GM12878 (cell line): ENCODE measurements at regions not wholly inside any gene's neighbourhood (a gene's known extent, or its start where the extent isn't known, plus 50 kb on each side); places are given as distances from the start of the nearest gene placed in this dataset.

Experiments
- ATAC-seq: fragments of 200-7000 bp; cut with Tn5 transposase; 3 replicates; pipeline ENCODE4 v1.9.1; 2020; ENCODE audit warnings: mild to moderate bottlenecking, moderate library complexity
- BruUV-seq: library from RNA; stranded (reverse); fragments of 400-500 nt; replicated peaks from 2 replicates; lab custom pipeline; 2021; lab: Mats Ljungman, UMichigan
- CTCF ChIA-PET: fragments of 300-600 bp; sonication (Branson Sonifier 250); formaldehyde crosslinking; extraction: SDS; loops from one replicate; lab custom pipeline; 2021; ENCODE audit warnings: inconsistent platforms; lab: Yijun Ruan, JAX
- POLR2A ChIA-PET: fragments of 350-600 bp; formaldehyde crosslinking; extraction: SDS; loops from one replicate; lab custom pipeline; 2021; ENCODE audit warnings: inconsistent platforms; lab: Charles Lee
- RAD21 ChIA-PET: fragments of 300-600 bp; sonication (Branson Sonifier 250); formaldehyde crosslinking; loops from one replicate; lab custom pipeline; 2023; ENCODE audit warnings: antibody characterized with exemption; ENCODE audit not compliant: unreplicated experiment; lab: Charles Lee
- SMC1A ChIA-PET: fragments of 300-600 bp; sonication (Branson Sonifier 250); formaldehyde crosslinking; loops from one replicate; lab custom pipeline; 2023; ENCODE audit not compliant: unreplicated experiment, uncharacterized antibody; lab: Charles Lee
- DNase-seq: peaks from one replicate; pipeline ENCODE4 v3.0.0-alpha.2; 2011; ENCODE audit warnings: low read depth, low spot score
- FAIRE-seq: peaks from 3 replicates; lab custom pipeline; 2011; peaks lifted over from hg19 to GRCh38; lab: Jason Lieb, UNC
- H2AFZ ChIP-seq: 2 replicates; pipeline ENCODE4 v1.6.0; 2011; ENCODE audit warnings: low read depth, low read length, control low read depth; ENCODE audit not compliant: control insufficient read depth
- H3K27ac ChIP-seq: 2 replicates; pipeline ENCODE4 v1.5.1; 2011; ENCODE audit warnings: control low read depth; ENCODE audit not compliant: control insufficient read depth, insufficient read depth
- H3K27me3 ChIP-seq, 2 experiments: replicated peaks in 1 of 2; 2 replicates each; pipeline versions ENCODE4 v1.6.0 to v1.6.1; 2011; ENCODE audit warnings: low read length in 1 of 2; ENCODE audit not compliant: control insufficient read depth in 2 of 2, insufficient read depth in 2 of 2
- H3K36me3 ChIP-seq, 2 experiments: 2 replicates each; pipeline ENCODE4 v1.5.1; 2011; ENCODE audit warnings: low read length in 1 of 2; ENCODE audit not compliant: control insufficient read depth in 2 of 2, insufficient read depth in 2 of 2
- H3K4me1 ChIP-seq: 2 replicates; pipeline ENCODE4 v1.6.1; 2011; ENCODE audit warnings: mild to moderate bottlenecking, low read length, moderate library complexity, mixed read lengths; ENCODE audit not compliant: control insufficient read depth, insufficient read depth
- H3K4me2 ChIP-seq: 2 replicates; pipeline ENCODE4 v1.6.0; 2011; ENCODE audit warnings: control low read depth; ENCODE audit not compliant: control insufficient read depth, insufficient read depth
- H3K4me3 ChIP-seq: fragments of 200-600 bp; sonication (generic); 2 replicates; pipeline ENCODE4 v1.5.1; 2016
- H3K79me2 ChIP-seq: 2 replicates; pipeline ENCODE4 v1.6.0; 2011; ENCODE audit warnings: low read length; ENCODE audit not compliant: control insufficient read depth, insufficient read depth
- H3K9ac ChIP-seq: 2 replicates; pipeline ENCODE4 v1.8.0; 2011; ENCODE audit warnings: low read length, control low read depth, mixed read lengths; ENCODE audit not compliant: control insufficient read depth, insufficient read depth
- H3K9me3 ChIP-seq: replicated peaks from 3 replicates; pipeline ENCODE4 v1.5.1; 2011; ENCODE audit warnings: mild to moderate bottlenecking, low read length; ENCODE audit not compliant: control insufficient read depth, insufficient read depth
- H4K20me1 ChIP-seq: 2 replicates; pipeline ENCODE4 v1.6.0; 2011; ENCODE audit not compliant: control insufficient read depth, insufficient read depth
- EGR1 ChIP-seq, 2 experiments: IDR thresholded peaks; 1 replicate in 1 of 2; 2 replicates in 1 of 2; pipeline ENCODE4 v1.6.1; 2011 to 2012; ENCODE audit warnings: low read depth in 2 of 2, low read length in 2 of 2, borderline replicate concordance in 1 of 2, mild to moderate bottlenecking in 1 of 2, moderate library complexity in 1 of 2
- FOS ChIP-seq: IDR thresholded peaks from 3 replicates; pipeline ENCODE4 v1.6.1; 2011; ENCODE audit warnings: borderline replicate concordance; ENCODE audit not compliant: insufficient read length; ENCODE audit errors: extremely low read depth
- FOXK2 ChIP-seq: fragments of 450-650 bp; IDR thresholded peaks from 2 replicates; pipeline ENCODE4 v1.6.1; 2017; ENCODE audit warnings: mild to moderate bottlenecking, moderate library complexity
- KDM1A ChIP-seq: fragments of 200-600 bp; sonication (generic); IDR thresholded peaks from 2 replicates; pipeline ENCODE4 v1.6.1; 2016; ENCODE audit warnings: borderline replicate concordance
- LARP7 ChIP-seq: fragments of 450-650 bp; IDR thresholded peaks from 2 replicates; pipeline ENCODE4 v1.6.1; 2017; ENCODE audit warnings: mild to moderate bottlenecking
- RCOR1 ChIP-seq: conservative IDR thresholded peaks from 2 replicates; pipeline ENCODE4 v1.6.1; 2012; ENCODE audit warnings: low read depth, low read length, improper control_type of control experiment
- SMARCA5 ChIP-seq: fragments of 450-650 bp; IDR thresholded peaks from 2 replicates; pipeline ENCODE4 v1.6.1; 2017; ENCODE audit warnings: mild to moderate bottlenecking
- SRF ChIP-seq, 2 experiments: IDR thresholded peaks; 2 replicates each; pipeline ENCODE4 v1.6.1; 2011; ENCODE audit warnings: low read depth in 2 of 2, low read length in 2 of 2, mild to moderate bottlenecking in 1 of 2, moderate library complexity in 1 of 2
- SUPT20H ChIP-seq: IDR thresholded peaks from 2 replicates; pipeline ENCODE4 v1.6.1; 2011; ENCODE audit warnings: low read depth, mild to moderate bottlenecking, low read length, moderate library complexity, borderline replicate concordance; ENCODE audit not compliant: control insufficient read depth
- YBX1 ChIP-seq: fragments of 450-650 bp; IDR thresholded peaks from 2 replicates; pipeline ENCODE4 v1.6.1; 2016; ENCODE audit warnings: antibody characterized with exemption
- ZNF217 ChIP-seq: fragments of 450-650 bp; IDR thresholded peaks from 2 replicates; pipeline ENCODE4 v1.6.1; 2017; ENCODE audit warnings: antibody characterized with exemption, mild to moderate bottlenecking
- ZNF24 ChIP-seq: fragments of 450-650 bp; IDR thresholded peaks from 2 replicates; pipeline ENCODE4 v1.6.1; 2017; ENCODE audit warnings: antibody characterized with exemption, mild to moderate bottlenecking
- in situ Hi-C: fragments of 300-500 bp; cut with MboI; formaldehyde crosslinking; loops from 9 replicates; pipeline ENCODE4 v1.14.3; 2018; ENCODE audit warnings: mixed read lengths
- intact Hi-C: fragments of 100-400 bp; cut with micrococcal nuclease; formaldehyde crosslinking; loops from one replicate; pipeline ENCODE4 v1.14.2; 2022; ENCODE audit not compliant: unreplicated experiment
- TF ChIP-seq, protein P1 (sequence below): IDR thresholded peaks from 2 replicates; pipeline ENCODE4 v1.6.1; 2011; ENCODE audit warnings: low read depth, mild to moderate bottlenecking, low read length, moderate library complexity, borderline replicate concordance; ENCODE audit errors: extremely low read depth
- TF ChIP-seq, protein P2 (sequence below): fragments of 450-650 bp; formaldehyde crosslinking; IDR thresholded peaks from 2 replicates; pipeline ENCODE4 v1.4.0; 2022; ENCODE audit warnings: mild to moderate bottlenecking, moderate library complexity

DNA sequence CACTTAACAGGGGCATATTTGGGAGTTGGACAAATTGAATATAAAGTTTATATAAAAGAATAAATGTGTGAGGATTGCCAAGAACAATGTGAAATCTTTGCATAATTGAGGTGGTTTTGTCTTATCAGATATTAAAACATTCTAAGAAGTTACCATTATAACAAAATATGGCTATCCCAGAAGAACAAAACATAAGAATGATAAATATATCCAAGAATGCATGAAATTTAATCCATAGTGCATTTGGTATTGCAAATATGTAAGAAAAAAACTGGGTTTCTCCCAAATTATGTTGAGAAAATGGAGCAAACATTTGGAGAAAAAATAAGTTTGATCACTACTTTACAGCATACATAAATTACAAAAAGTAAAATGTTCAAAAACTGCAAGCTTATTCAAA lies 562.4 kb downstream of the RNF144A start:
- H3K4me3 ChIP-seq: no peak overlapping the region
- no peak overlapping the region for H3K4me2 ChIP-seq
- TF ChIP-seq, protein P1, sequence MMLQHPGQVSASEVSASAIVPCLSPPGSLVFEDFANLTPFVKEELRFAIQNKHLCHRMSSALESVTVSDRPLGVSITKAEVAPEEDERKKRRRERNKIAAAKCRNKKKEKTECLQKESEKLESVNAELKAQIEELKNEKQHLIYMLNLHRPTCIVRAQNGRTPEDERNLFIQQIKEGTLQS: no peak
- no peak for TF ChIP-seq FOXK2
- TF ChIP-seq SMARCA5: no peak
- TF ChIP-seq, protein P2, sequence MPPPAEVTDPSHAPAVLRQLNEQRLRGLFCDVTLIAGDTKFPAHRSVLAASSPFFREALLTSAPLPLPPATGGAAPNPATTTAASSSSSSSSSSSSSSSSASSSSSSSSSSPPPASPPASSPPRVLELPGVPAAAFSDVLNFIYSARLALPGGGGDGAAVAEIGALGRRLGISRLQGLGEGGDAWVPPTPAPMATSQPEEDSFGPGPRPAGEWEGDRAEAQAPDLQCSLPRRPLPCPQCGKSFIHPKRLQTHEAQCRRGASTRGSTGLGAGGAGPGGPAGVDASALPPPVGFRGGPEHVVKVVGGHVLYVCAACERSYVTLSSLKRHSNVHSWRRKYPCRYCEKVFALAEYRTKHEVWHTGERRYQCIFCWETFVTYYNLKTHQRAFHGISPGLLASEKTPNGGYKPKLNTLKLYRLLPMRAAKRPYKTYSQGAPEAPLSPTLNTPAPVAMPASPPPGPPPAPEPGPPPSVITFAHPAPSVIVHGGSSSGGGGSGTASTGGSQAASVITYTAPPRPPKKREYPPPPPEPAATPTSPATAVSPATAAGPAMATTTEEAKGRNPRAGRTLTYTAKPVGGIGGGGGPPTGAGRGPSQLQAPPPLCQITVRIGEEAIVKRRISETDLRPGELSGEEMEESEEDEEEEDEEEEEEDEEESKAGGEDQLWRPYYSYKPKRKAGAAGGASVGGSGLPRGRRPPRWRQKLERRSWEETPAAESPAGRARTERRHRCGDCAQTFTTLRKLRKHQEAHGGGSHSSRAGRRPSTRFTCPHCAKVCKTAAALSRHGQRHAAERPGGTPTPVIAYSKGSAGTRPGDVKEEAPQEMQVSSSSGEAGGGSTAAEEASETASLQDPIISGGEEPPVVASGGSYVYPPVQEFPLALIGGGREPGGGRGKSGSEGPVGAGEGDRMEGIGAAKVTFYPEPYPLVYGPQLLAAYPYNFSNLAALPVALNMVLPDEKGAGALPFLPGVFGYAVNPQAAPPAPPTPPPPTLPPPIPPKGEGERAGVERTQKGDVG (CRISPR knock-in tag): no peak
- TF ChIP-seq EGR1 (IDR thresholded peaks at IDR 0.05; ENCODE audit: borderline replicate concordance in 1 of 2, low read depth in 2 of 2, low read length in 2 of 2): no peak
- TF ChIP-seq FOS: no peak
- no peak for TF ChIP-seq ZNF217
- no peak for TF ChIP-seq ZNF24
- no peak for TF ChIP-seq YBX1
- TF ChIP-seq LARP7: no peak
- no peak for TF ChIP-seq KDM1A
- TF ChIP-seq SUPT20H: no peak
- TF ChIP-seq SRF (IDR thresholded peaks at IDR 0.05; ENCODE audit: low read depth in 2 of 2, low read length in 2 of 2): no peak
- no peak for TF ChIP-seq RCOR1
- ChIA-PET POLR2A (no interaction called here), RAD21 (interaction anchor here (1.0 kb wide), 1 partner anchor 11 kb away, joined by 3 read pairs; no protein-coding TSS in a partner anchor), SMC1A (interaction anchor here (0.6 to 1.5 kb wide), 3 partner anchors 12 to 262 kb away, joined by 3 to 6 read pairs (median 3); no protein-coding TSS in a partner anchor), CTCF (no interaction called here)
- H3K36me3 ChIP-seq: no peaks in the 10 kb centered on the region
- no peak for ATAC-seq
- FAIRE-seq: no peak
- in situ Hi-C loops: no loop called here
- H3K4me1 ChIP-seq: no peaks in the 10 kb centered on the region
- H2AFZ ChIP-seq: no peak overlapping the region
- BruUV-seq: no TSS peak
- H3K79me2 ChIP-seq: no peaks in the 10 kb centered on the region
- no peaks in the 10 kb centered on the region; the same call in 2 of the 3 replicates for H3K9me3 ChIP-seq
- intact Hi-C loops: no loop called here
- H4K20me1 ChIP-seq: no peaks in the 10 kb centered on the region
- no peaks in the 10 kb centered on the region for H3K27me3 ChIP-seq
- no peak for DNase-seq
- no peak overlapping the region for H3K9ac ChIP-seq
- H3K27ac ChIP-seq: no peak overlapping the region
